ENCODE measurements at regions not wholly inside any gene's neighbourhood (a gene's known extent, or its start where the extent isn't known, plus 50 kb on each side); places are given as distances from the start of the nearest gene placed in this dataset.
A peak's percentile ranks its signal among the peaks of the same experiment; 100 is the strongest.

DNA sequence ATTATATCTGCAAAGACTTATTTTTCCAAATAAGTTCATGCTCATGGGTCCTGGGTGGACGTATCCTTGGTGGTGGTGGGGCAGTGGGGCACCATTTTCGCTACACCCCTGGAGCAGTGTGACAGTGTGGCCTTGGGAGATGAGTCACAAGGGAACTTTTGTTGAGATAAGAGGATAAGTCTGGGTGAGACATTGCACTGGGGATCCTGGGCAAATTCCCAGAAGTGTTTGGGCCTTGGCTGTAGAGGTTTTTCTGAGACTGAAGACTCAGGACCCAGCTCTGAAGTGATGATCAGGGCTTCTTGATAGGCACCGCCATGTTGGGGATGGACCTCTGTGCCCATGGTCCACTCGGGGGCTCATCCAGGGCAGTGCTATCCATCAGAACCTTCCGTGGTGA is 149.4 kb downstream of the MACROH2A1 start:
- peak; percentile 45 for DNase-seq (ENCODE audit: low read depth)

DNA sequence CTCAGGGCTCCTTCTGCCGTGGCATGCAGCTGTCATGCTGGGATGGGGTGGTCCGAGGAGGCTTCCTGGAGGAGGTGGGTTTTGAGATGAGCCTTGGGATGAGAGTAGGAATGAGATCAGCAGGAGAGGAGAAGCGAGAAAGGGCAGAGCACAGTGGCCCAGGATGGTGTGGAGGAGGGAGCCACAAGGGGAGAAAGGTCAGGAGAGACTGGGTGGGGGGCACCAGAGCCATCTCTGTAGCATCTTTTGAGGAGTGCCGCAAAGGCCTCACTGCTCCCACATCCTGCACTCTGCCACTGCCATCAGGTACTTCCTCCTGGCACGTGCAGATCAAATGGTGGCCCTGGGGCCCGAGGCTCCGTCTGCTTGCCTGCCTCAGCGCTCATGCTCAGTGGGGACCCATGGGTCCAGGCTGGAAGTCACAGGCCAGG is 150.2 kb downstream of the MACROH2A1 start:
- no peak for DNase-seq (ENCODE audit: low read depth)

- peak; percentile 98 for DNase-seq (ENCODE audit: low read depth)
These were observed 151.9 kb downstream of the MACROH2A1 start for GRCh38 chr5:135246923-135247795.

DNA sequence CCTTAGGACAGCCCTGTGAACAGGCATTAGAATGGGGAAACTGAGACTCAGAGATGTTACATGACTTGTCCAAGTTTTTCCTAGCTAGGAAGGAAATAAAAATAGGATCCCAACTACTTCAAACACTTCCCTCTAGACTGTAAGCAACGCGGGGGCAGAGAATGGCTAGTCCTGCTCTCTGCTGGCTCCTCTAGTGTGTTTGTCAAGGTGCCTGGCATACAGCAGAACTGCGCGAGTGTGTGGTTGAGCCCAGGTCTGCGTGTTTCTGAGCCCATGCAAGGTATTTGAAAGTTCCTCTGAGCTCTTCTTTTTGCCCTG is 152.5 kb downstream of the MACROH2A1 start:
- no peak for DNase-seq (ENCODE audit: low read depth)

GRCh38 chr5:135245521-135246499 is 153.2 kb downstream of the MACROH2A1 start:
- DNase-seq (ENCODE audit: low read depth) = peak; percentile 91

- no peak for DNase-seq (ENCODE audit: low read depth)
These were observed 154.4 kb downstream of the MACROH2A1 start for GRCh38 chr5:135244620-135245021.

- DNase-seq (ENCODE audit: low read depth) = no peak
These were observed 155.3 kb downstream of the MACROH2A1 start for GRCh38 chr5:135243556-135244285.

GRCh38 chr5:135242866-135243555 is 156.0 kb downstream of the MACROH2A1 start:
- no peak for DNase-seq (ENCODE audit: low read depth)

- DNase-seq (ENCODE audit: low read depth) = peak; percentile 98
These were observed 156.8 kb downstream of the MACROH2A1 start for GRCh38 chr5:135242021-135242865.

DNA sequence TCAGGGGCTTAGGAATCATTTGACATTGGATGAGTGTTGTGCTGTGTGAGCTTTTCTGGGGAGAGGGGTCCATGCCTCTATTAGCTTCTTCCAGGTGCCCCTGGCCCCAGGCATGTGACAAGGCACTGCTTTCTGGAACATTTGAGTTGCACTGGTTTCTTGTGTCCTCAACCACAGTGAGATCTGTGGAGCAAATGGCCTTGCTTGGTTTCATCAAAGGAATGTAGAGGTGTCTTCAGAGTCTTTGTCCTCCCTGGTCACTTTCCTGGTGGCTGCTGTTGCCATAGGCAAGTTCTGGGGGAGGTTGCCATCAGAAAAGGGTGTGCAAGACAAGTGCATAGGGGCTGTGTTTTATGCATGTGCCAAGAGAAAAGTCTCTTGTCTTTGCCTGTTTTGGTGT is 157.5 kb downstream of the MACROH2A1 start:
- no peak for DNase-seq (ENCODE audit: low read depth)

- DNase-seq (ENCODE audit: low read depth) = no peak
These were observed 158.2 kb downstream of the MACROH2A1 start for GRCh38 chr5:135240781-135241360.

- no peak for DNase-seq (ENCODE audit: low read depth)
These were observed 158.8 kb downstream of the MACROH2A1 start for GRCh38 chr5:135240283-135240633.

GRCh38 chr5:135239453-135240282 is 159.4 kb downstream of the MACROH2A1 start:
- no peak for DNase-seq (ENCODE audit: low read depth)

DNA sequence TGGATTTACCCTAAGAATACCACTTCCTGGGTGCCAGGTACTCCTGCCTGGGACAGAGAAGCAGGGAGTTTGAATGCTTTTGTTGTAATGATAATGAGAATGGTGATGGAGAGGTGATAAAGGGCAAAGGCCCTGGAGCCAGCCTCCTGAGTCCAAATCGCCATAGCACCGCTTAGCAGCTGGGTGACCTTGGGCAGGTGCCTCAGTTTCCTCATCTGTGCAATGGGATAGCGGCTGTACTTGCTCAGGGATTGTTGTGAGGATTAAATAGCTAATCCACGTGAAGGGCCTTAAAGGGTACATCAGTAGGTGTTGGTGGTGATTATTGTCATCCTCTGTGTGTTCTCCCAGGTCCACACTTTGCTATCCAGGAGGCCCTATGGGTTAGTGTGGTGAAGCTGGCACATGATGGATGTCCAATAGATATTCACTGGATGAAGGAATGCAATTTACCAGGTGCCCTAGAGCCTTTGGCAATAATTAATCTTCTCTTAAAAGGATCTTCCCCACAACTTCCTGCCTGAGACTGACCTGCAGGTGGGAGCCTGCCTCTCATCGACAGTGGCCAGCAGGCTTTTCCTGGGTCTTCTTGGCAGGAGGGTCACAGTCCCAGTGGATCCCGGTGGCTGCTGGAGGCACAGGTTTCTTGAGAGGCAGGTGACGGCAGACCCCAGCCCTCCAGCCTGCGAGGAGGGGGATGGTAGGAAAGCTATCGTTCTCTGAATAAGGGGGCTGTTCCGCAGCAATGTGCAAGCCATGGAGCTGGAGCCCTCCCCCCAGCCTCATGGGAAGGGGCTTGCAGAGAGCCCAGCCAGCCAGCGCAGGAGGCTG is 160.2 kb downstream of the MACROH2A1 start:
- no peak for DNase-seq (ENCODE audit: low read depth)

DNA sequence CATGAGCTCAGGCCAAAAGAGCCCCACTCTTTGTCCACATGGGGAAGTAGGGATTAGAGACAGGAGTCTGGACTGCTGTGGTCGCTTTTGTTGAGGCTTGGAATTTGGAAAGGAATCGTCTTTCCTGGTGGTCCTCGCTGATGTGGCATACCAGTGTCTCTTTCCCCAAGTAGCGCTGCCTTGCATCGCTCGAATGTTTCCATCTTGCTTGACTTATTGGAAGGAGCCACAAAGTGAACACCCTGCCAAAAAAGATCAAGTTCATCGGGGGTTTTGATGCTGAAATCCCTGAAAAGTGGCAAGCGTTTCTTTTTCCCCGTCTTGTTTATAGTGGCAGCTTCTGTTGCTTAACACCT is 161.3 kb downstream of the MACROH2A1 start:
- no peak for DNase-seq (ENCODE audit: low read depth)

GRCh38 chr5:135236908-135237747 is 161.9 kb downstream of the MACROH2A1 start:
- DNase-seq (ENCODE audit: low read depth) = no peak
